B cell (primary cell): ENCODE measurements at regions not wholly inside any gene's neighbourhood (a gene's known extent, or its start where the extent isn't known, plus 50 kb on each side); places are given as distances from the start of the nearest gene placed in this dataset.

ENCODE experiments used
- ATAC-seq: fragments of 200-7000 bp; cut with Tn5 transposase; one replicate; pipeline ENCODE4 v1.10.0; 2021; ENCODE audit warnings: low read depth, mild to moderate bottlenecking, moderate number of reproducible peaks, moderate library complexity
- CTCF ChIA-PET: fragments of 350-600 bp; sonication (Branson Sonifier 250); formaldehyde crosslinking; loops from one replicate; lab custom pipeline; 2021; ENCODE audit warnings: antibody characterized with exemption, inconsistent platforms; lab: Charles Lee
- POLR2A ChIA-PET: fragments of 350-600 bp; sonication (Branson Sonifier 250); formaldehyde crosslinking; loops from one replicate; lab custom pipeline; 2021; ENCODE audit warnings: antibody characterized with exemption; lab: Charles Lee
- DNase-seq: peaks from one replicate; pipeline ENCODE4 v3.0.0; 2013
- H2AFZ ChIP-seq: 2 replicates; pipeline ENCODE4 v1.6.1; 2012; ENCODE audit warnings: mild to moderate bottlenecking, low read depth, low read length; ENCODE audit not compliant: insufficient read depth, poor library complexity, severe bottlenecking
- H3K27ac ChIP-seq, 2 donors: 1 replicate in 1 of 2; 2 replicates in 1 of 2; pipeline ENCODE4 v1.5.1; 2012 to 2013; ENCODE audit warnings: low read length in 2 of 2, mild to moderate bottlenecking in 2 of 2, moderate library complexity in 1 of 2
- H3K27me3 ChIP-seq, 4 experiments: fragments of 200-600 bp in 1 of 4; sonication (generic) in 1 of 4; replicated peaks in 1 of 4; 1 replicate in 2 of 4; 2 replicates in 2 of 4; pipeline versions ENCODE4 v1.6.1 to v1.7.0; 2013 to 2016; ENCODE audit warnings: low read length in 3 of 4, mild to moderate bottlenecking in 2 of 4, mixed read lengths in 1 of 4, moderate library complexity in 1 of 4; ENCODE audit not compliant: insufficient read depth in 4 of 4, control insufficient read depth in 3 of 4; ENCODE audit errors: control extremely low read depth in 1 of 4
- H3K36me3 ChIP-seq, 2 experiments: replicated peaks in 1 of 2; 1 replicate in 1 of 2; 2 replicates in 1 of 2; pipeline versions ENCODE4 v1.6.1 to v1.7.1; 2013; ENCODE audit warnings: low read length in 1 of 2; ENCODE audit not compliant: insufficient read depth in 2 of 2, control insufficient read depth in 1 of 2; ENCODE audit errors: control extremely low read depth in 1 of 2, extremely low read depth in 1 of 2
- H3K4me1 ChIP-seq, 2 donors: fragments of 200-600 bp in 1 of 2; sonication (generic) in 1 of 2; 1 replicate in 1 of 2; 2 replicates in 1 of 2; pipeline versions ENCODE4 v1.5.1 to v1.6.1; 2013 to 2017; ENCODE audit warnings: low read length in 2 of 2; ENCODE audit not compliant: control insufficient read depth in 2 of 2, insufficient read depth in 2 of 2
- H3K4me2 ChIP-seq: replicated peaks from 2 replicates; pipeline ENCODE3; 2012; ENCODE audit warnings: mild to moderate bottlenecking, low read depth, low read length; ENCODE audit not compliant: poor library complexity, severe bottlenecking
- H3K4me3 ChIP-seq, 5 experiments: fragments of 200-600 bp in 1 of 5; sonication (generic) in 1 of 5; 1 replicate in 3 of 5; 2 replicates in 2 of 5; pipeline versions ENCODE4 v1.5.1 to v1.7.0; 2011 to 2016; ENCODE audit warnings: low read length in 4 of 5, mild to moderate bottlenecking in 4 of 5, low read depth in 2 of 5, control low read depth in 1 of 5, moderate library complexity in 1 of 5; ENCODE audit not compliant: insufficient read depth in 1 of 5; ENCODE audit errors: control extremely low read depth in 1 of 5, extremely low read depth in 1 of 5
- H3K79me2 ChIP-seq: fragments of 200-600 bp; sonication (generic); one replicate; pipeline ENCODE4 v1.6.0; 2016; ENCODE audit warnings: low read length; ENCODE audit not compliant: control insufficient read depth, insufficient read depth
- H3K9ac ChIP-seq: fragments of 200-600 bp; sonication (generic); 2 replicates; pipeline ENCODE4 v1.6.1; 2017; ENCODE audit warnings: mild to moderate bottlenecking, low read length, moderate library complexity
- H3K9me3 ChIP-seq, 3 donors: one replicate each; pipeline versions ENCODE4 v1.6.1 to v1.7.1; 2013; ENCODE audit warnings: low read length in 2 of 3; ENCODE audit not compliant: control insufficient read depth in 2 of 3, insufficient read depth in 1 of 3; ENCODE audit errors: control extremely low read depth in 1 of 3
- H4K20me1 ChIP-seq: 2 replicates; pipeline ENCODE4 v1.6.0; 2012; ENCODE audit warnings: mild to moderate bottlenecking, low read length; ENCODE audit not compliant: insufficient read depth, control insufficient read depth, poor library complexity, severe bottlenecking
- H3K27ac Mint-ChIP-seq: one replicate; pipeline ENCODE4 v1.8.0; 2021; ENCODE audit warnings: mixed read lengths
- H3K27me3 Mint-ChIP-seq: one replicate; pipeline ENCODE4 v1.8.0; 2021; ENCODE audit warnings: mixed read lengths
- H3K4me1 Mint-ChIP-seq: one replicate; pipeline ENCODE4 v1.8.0; 2021; ENCODE audit warnings: mixed read lengths
- H3K4me3 Mint-ChIP-seq: one replicate; pipeline ENCODE4 v1.8.0; 2021; ENCODE audit warnings: mixed read lengths
- H3K9me3 Mint-ChIP-seq: one replicate; pipeline ENCODE4 v1.8.0; 2022; ENCODE audit warnings: mixed read lengths; ENCODE audit not compliant: insufficient read depth
- CTCF ChIP-seq: fragments of 200-600 bp; IDR thresholded peaks from one replicate; pipeline ENCODE4 v1.8.0; 2022; ENCODE audit warnings: antibody characterized with exemption, mild to moderate bottlenecking
- EZH2 ChIP-seq: IDR thresholded peaks from 2 replicates; pipeline ENCODE4 v1.6.1; 2012; ENCODE audit warnings: borderline replicate concordance, low read depth, mild to moderate bottlenecking, moderate library complexity, low read length; ENCODE audit not compliant: insufficient read depth, poor library complexity, severe bottlenecking
- WGBS: methylation state at CpG from one replicate; pipeline ENCODE4 v1.1.5; 2013; ENCODE audit warnings: missing lambda C conversion rate; ENCODE audit not compliant: insufficient coverage; 5-methylcytosine and 5-hydroxymethylcytosine counted together
- intact Hi-C: fragments of 100-400 bp; cut with micrococcal nuclease; formaldehyde crosslinking; loops from one replicate; pipeline ENCODE4 v1.10.0; 2022

- no peaks in the 10 kb centered on the region for H3K9me3 Mint-ChIP-seq
- ChIA-PET CTCF (no interaction called here), POLR2A (no interaction called here)
- H3K27ac Mint-ChIP-seq: no peak overlapping the region
- H3K27me3 ChIP-seq: no peaks in the 10 kb centered on the region
- H3K27me3 Mint-ChIP-seq: peaks cover 14% of the 10 kb centered on the region
- no peak overlapping the region for H3K27ac ChIP-seq
- H3K79me2 ChIP-seq: no peaks in the 10 kb centered on the region
- H3K9ac ChIP-seq: no peak overlapping the region
- ATAC-seq (no peak), DNase-seq (no peak)
- no peaks in the 10 kb centered on the region for H4K20me1 ChIP-seq
- H3K4me1 ChIP-seq: no peaks in the 10 kb centered on the region
- H3K36me3 ChIP-seq: no peaks in the 10 kb centered on the region
- intact Hi-C loops: no loop called here
- no peak overlapping the region for H3K4me3 Mint-ChIP-seq
- H3K4me1 Mint-ChIP-seq: no peaks in the 10 kb centered on the region
- WGBS: 84% methylated on average over 5 of the region's 6 CpGs
- no peak overlapping the region for H3K4me2 ChIP-seq
- H3K4me3 ChIP-seq: no peak overlapping the region
- H3K9me3 ChIP-seq: no peaks in the 10 kb centered on the region
- no peak for TF ChIP-seq CTCF
- TF ChIP-seq EZH2: no peak
- no peak overlapping the region for H2AFZ ChIP-seq
These were observed 217.9 kb downstream of the SREK1 start for GRCh38 chr5:66362046-66362445.

GRCh38 chr5:66362687-66363086 lies 218.6 kb downstream of the SREK1 start:
- no peak for ATAC-seq
- no peak overlapping the region for H3K4me3 ChIP-seq
- no peaks in the 10 kb centered on the region for H3K36me3 ChIP-seq
- intact Hi-C loops: no loop called here
- H3K9me3 ChIP-seq: no peaks in the 10 kb centered on the region
- Mint-ChIP-seq H3K9me3 (no peaks in the 10 kb centered on the region), H3K4me1 (no peaks in the 10 kb centered on the region), H3K27me3 (peaks cover 11% of the 10 kb centered on the region), H3K4me3 (no peak overlapping the region), H3K27ac (no peak overlapping the region)
- H3K27me3 ChIP-seq: no peaks in the 10 kb centered on the region
- H4K20me1 ChIP-seq: no peaks in the 10 kb centered on the region
- no peak overlapping the region for H3K4me2 ChIP-seq
- TF ChIP-seq CTCF: no peak
- no peak for TF ChIP-seq EZH2
- no peak overlapping the region for H3K27ac ChIP-seq
- DNase-seq: no peak
- H3K79me2 ChIP-seq: no peaks in the 10 kb centered on the region
- POLR2A ChIA-PET: no interaction called here
- no peak overlapping the region for H3K9ac ChIP-seq
- 91% methylated on average over 4 of the region's 4 CpGs for WGBS
- no peak overlapping the region for H2AFZ ChIP-seq
- CTCF ChIA-PET: no interaction called here
- no peaks in the 10 kb centered on the region for H3K4me1 ChIP-seq
